ENCODE measurements at regions not wholly inside any gene's neighbourhood (a gene's known extent, or its start where the extent isn't known, plus 50 kb on each side); places are given as distances from the start of the nearest gene placed in this dataset.

GRCh38 chr4:177595386-177595785 lies 153.1 kb upstream of the AGA start:
- TF ChIP-seq, protein P1, sequence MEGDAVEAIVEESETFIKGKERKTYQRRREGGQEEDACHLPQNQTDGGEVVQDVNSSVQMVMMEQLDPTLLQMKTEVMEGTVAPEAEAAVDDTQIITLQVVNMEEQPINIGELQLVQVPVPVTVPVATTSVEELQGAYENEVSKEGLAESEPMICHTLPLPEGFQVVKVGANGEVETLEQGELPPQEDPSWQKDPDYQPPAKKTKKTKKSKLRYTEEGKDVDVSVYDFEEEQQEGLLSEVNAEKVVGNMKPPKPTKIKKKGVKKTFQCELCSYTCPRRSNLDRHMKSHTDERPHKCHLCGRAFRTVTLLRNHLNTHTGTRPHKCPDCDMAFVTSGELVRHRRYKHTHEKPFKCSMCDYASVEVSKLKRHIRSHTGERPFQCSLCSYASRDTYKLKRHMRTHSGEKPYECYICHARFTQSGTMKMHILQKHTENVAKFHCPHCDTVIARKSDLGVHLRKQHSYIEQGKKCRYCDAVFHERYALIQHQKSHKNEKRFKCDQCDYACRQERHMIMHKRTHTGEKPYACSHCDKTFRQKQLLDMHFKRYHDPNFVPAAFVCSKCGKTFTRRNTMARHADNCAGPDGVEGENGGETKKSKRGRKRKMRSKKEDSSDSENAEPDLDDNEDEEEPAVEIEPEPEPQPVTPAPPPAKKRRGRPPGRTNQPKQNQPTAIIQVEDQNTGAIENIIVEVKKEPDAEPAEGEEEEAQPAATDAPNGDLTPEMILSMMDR (IDR thresholded peaks at IDR 0.05; ENCODE audit: insufficient read depth in 1 of 2, low read depth in 1 of 2, low read length in 1 of 2, severe bottlenecking in 1 of 2, unreplicated experiment in 1 of 2), result no peak
- H3K27me3 Mint-ChIP-seq (ENCODE audit: insufficient read depth, unreplicated experiment), result peaks cover 2% of the 10 kb centered on the region
- DNase-seq, result no peak
- no peak overlapping the region for H3K4me3 Mint-ChIP-seq (ENCODE audit: unreplicated experiment)
- H3K9me3 Mint-ChIP-seq (ENCODE audit: unreplicated experiment), result no peaks in the 10 kb centered on the region
- no TSS peak for BruUV-seq (replicated peaks)
- ChIA-PET CTCF (no interaction called here), POLR2A (no interaction called here)
- no peaks in the 10 kb centered on the region for H3K27me3 ChIP-seq (replicated peaks; ENCODE audit: control insufficient read depth, insufficient read depth, low read length)
- H3K36me3 Mint-ChIP-seq (ENCODE audit: insufficient read depth, unreplicated experiment), result no peaks in the 10 kb centered on the region
- no peaks in the 10 kb centered on the region for H3K9me3 ChIP-seq
- H3K4me1 ChIP-seq, result no peaks in the 10 kb centered on the region
- H3K27ac Mint-ChIP-seq (ENCODE audit: unreplicated experiment), result no peak overlapping the region
- no peaks in the 10 kb centered on the region for H3K36me3 ChIP-seq (ENCODE audit: control insufficient read depth, insufficient read depth, low read length)
- intact Hi-C loops (cut with micrococcal nuclease; ENCODE audit: unreplicated experiment), result no loop called here
- no peaks in the 10 kb centered on the region for H3K4me1 Mint-ChIP-seq (ENCODE audit: low read depth, unreplicated experiment)
- no peak overlapping the region for H3K4me3 ChIP-seq (ENCODE audit: low read depth, low read length)

DNA sequence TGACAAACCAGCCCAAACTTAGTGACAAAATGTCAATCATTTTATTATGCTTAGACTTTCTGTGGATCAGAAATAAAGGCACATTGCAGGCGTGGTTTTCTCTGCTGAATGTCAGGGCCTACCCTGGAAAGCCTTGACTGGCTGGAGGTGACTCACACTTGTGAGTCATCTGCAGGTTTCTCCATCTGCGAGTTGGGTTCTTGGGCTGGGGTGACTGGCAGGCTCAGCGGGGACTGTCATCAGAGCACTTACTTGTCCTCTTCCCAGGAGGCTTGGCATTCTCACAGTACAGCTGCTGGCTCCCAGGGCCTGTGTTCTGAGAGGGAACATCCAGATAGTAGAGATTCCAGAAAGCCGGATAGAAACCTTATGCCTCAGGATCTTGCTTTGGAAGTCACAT lies 153.8 kb upstream of the AGA start:
- Mint-ChIP-seq H3K36me3 (ENCODE audit: insufficient read depth, unreplicated experiment) (no peaks in the 10 kb centered on the region), H3K9me3 (ENCODE audit: unreplicated experiment) (no peaks in the 10 kb centered on the region), H3K4me1 (ENCODE audit: low read depth, unreplicated experiment) (no peaks in the 10 kb centered on the region), H3K27me3 (ENCODE audit: insufficient read depth, unreplicated experiment) (peaks cover 2% of the 10 kb centered on the region), H3K4me3 (ENCODE audit: unreplicated experiment) (no peak overlapping the region), H3K27ac (ENCODE audit: unreplicated experiment) (no peak overlapping the region)
- no TSS peak for BruUV-seq (replicated peaks)
- ChIA-PET POLR2A (no interaction called here), CTCF (no interaction called here)
- intact Hi-C loops (cut with micrococcal nuclease; ENCODE audit: unreplicated experiment), result no loop called here
- Histone ChIP-seq H3K9me3 (no peaks in the 10 kb centered on the region), H3K4me1 (no peaks in the 10 kb centered on the region), H3K4me3 (ENCODE audit: low read depth, low read length) (no peak overlapping the region), H3K27me3 (replicated peaks; ENCODE audit: control insufficient read depth, insufficient read depth, low read length) (no peaks in the 10 kb centered on the region), H3K36me3 (ENCODE audit: control insufficient read depth, insufficient read depth, low read length) (no peaks in the 10 kb centered on the region)
- DNase-seq, result no peak
- TF ChIP-seq, protein P1 (IDR thresholded peaks at IDR 0.05; ENCODE audit: insufficient read depth in 1 of 2, low read depth in 1 of 2, low read length in 1 of 2, severe bottlenecking in 1 of 2, unreplicated experiment in 1 of 2), result no peak

GRCh38 chr4:177596991-177597390 lies 154.8 kb upstream of the AGA start:
- no TSS peak for BruUV-seq (replicated peaks)
- intact Hi-C loops (cut with micrococcal nuclease; ENCODE audit: unreplicated experiment), result no loop called here

More at GRCh38 chr4:177596991-177597390, 154.8 kb upstream of the AGA start:
- no peak for DNase-seq
- H3K4me3 Mint-ChIP-seq (ENCODE audit: unreplicated experiment), result no peak overlapping the region
- no peak overlapping the region for H3K4me3 ChIP-seq (ENCODE audit: low read depth, low read length)
- H3K4me1 ChIP-seq, result no peaks in the 10 kb centered on the region
- ChIA-PET CTCF (no interaction called here), POLR2A (no interaction called here)
- no peaks in the 10 kb centered on the region for H3K36me3 Mint-ChIP-seq (ENCODE audit: insufficient read depth, unreplicated experiment)
- no peaks in the 10 kb centered on the region for H3K36me3 ChIP-seq (ENCODE audit: control insufficient read depth, insufficient read depth, low read length)
- H3K4me1 Mint-ChIP-seq (ENCODE audit: low read depth, unreplicated experiment), result no peaks in the 10 kb centered on the region
- no peaks in the 10 kb centered on the region for H3K9me3 ChIP-seq
- no peaks in the 10 kb centered on the region for H3K9me3 Mint-ChIP-seq (ENCODE audit: unreplicated experiment)
- H3K27ac Mint-ChIP-seq (ENCODE audit: unreplicated experiment), result no peak overlapping the region
- H3K27me3 Mint-ChIP-seq (ENCODE audit: insufficient read depth, unreplicated experiment), result peaks cover 2% of the 10 kb centered on the region
- H3K27me3 ChIP-seq (replicated peaks; ENCODE audit: control insufficient read depth, insufficient read depth, low read length), result no peaks in the 10 kb centered on the region
- TF ChIP-seq, protein P1 (IDR thresholded peaks at IDR 0.05; ENCODE audit: insufficient read depth in 1 of 2, low read depth in 1 of 2, low read length in 1 of 2, severe bottlenecking in 1 of 2, unreplicated experiment in 1 of 2), result no peak

All from Caco-2 (cell line).